HEK293 (cell line): ENCODE measurements at regions not wholly inside any gene's neighbourhood (a gene's known extent, or its start where the extent isn't known, plus 50 kb on each side); places are given as distances from the start of the nearest gene placed in this dataset.

Experiments used
- CTCF ChIA-PET: fragments of 350-600 bp; formaldehyde crosslinking; extraction: SDS; loops from one replicate; lab custom pipeline; 2021; ENCODE audit warnings: antibody characterized with exemption; lab: Yijun Ruan, JAX
- POLR2A ChIA-PET: fragments of 300-600 bp; formaldehyde crosslinking; extraction: SDS; loops from one replicate; lab custom pipeline; 2020; ENCODE audit warnings: antibody characterized with exemption, inconsistent platforms; lab: Yijun Ruan, JAX
- H3K27ac ChIP-seq: fragments of 200-500 bp; sonication (Bioruptor generic); 2 replicates; pipeline ENCODE4 v1.5.1; 2014; ENCODE audit warnings: low read depth, low read length, control low read depth, inconsistent platforms; ENCODE audit errors: extremely low read depth
- H3K36me3 ChIP-seq, 2 experiments: fragments of 200-500 bp in 1 of 2; sonication (Bioruptor generic) in 1 of 2; 1 replicate in 1 of 2; 2 replicates in 1 of 2; pipeline ENCODE4 v1.5.1; 2014 to 2017; ENCODE audit warnings: inconsistent platforms in 2 of 2, low read length in 2 of 2; ENCODE audit not compliant: control insufficient read depth in 2 of 2, insufficient read depth in 1 of 2
- H3K4me1 ChIP-seq: fragments of 200-500 bp; sonication (Bioruptor generic); 2 replicates; pipeline ENCODE4 v1.5.1; 2014; ENCODE audit warnings: mild to moderate bottlenecking, low read length, inconsistent platforms; ENCODE audit not compliant: control insufficient read depth, insufficient read depth
- H3K4me3 ChIP-seq: 2 replicates; pipeline ENCODE4 v1.5.1; 2011; ENCODE audit warnings: low read depth, mild to moderate bottlenecking, control low read depth, low read length, moderate library complexity
- H3K9me3 ChIP-seq: fragments of 200-500 bp; sonication (Bioruptor generic); 2 replicates; pipeline ENCODE4 v1.5.1; 2014; ENCODE audit warnings: low read depth, low read length, inconsistent platforms; ENCODE audit not compliant: control insufficient read depth, insufficient read depth
- GLI2 ChIP-seq: fragments of 450-650 bp; formaldehyde crosslinking; IDR thresholded peaks from 2 replicates; pipeline ENCODE4; 2017; ENCODE audit warnings: missing biosample characterization, missing genetic modification characterization, low read depth, borderline replicate concordance
- HOXD13 ChIP-seq: sonication (generic); formaldehyde crosslinking; IDR thresholded peaks from 2 replicates; pipeline ENCODE4 v1.8.0; 2022; ENCODE audit warnings: missing genetic modification reagents, borderline replicate concordance
- MZF1 ChIP-seq: fragments of 450-650 bp; formaldehyde crosslinking; IDR thresholded peaks from 2 replicates; pipeline ENCODE4 v1.5.1; 2017; ENCODE audit warnings: missing biosample characterization, missing genetic modification characterization, borderline replicate concordance
- REPIN1 ChIP-seq: fragments of 450-650 bp; formaldehyde crosslinking; IDR thresholded peaks from 2 replicates; pipeline ENCODE4 v1.5.1; 2017; ENCODE audit warnings: missing biosample characterization, missing genetic modification characterization, low read depth
- WT1 ChIP-seq: fragments of 450-650 bp; formaldehyde crosslinking; IDR thresholded peaks from 2 replicates; pipeline ENCODE4 v1.5.1; 2016; ENCODE audit warnings: missing biosample characterization, missing genetic modification characterization
- YY2 ChIP-seq: fragments of 450-650 bp; formaldehyde crosslinking; IDR thresholded peaks from 2 replicates; pipeline ENCODE4 v1.5.1; 2016; ENCODE audit warnings: missing biosample characterization, missing genetic modification characterization
- ZEB2 ChIP-seq: fragments of 450-650 bp; formaldehyde crosslinking; IDR thresholded peaks from 2 replicates; pipeline ENCODE4 v1.5.1; 2016; ENCODE audit warnings: missing biosample characterization, missing genetic modification characterization
- ZFP37 ChIP-seq: fragments of 450-650 bp; formaldehyde crosslinking; IDR thresholded peaks from 2 replicates; pipeline ENCODE4 v1.5.1; 2016; ENCODE audit warnings: missing biosample characterization, missing genetic modification characterization
- ZIC2 ChIP-seq: fragments of 450-650 bp; formaldehyde crosslinking; IDR thresholded peaks from 2 replicates; pipeline ENCODE4 v1.5.1; 2016; ENCODE audit warnings: missing biosample characterization, missing genetic modification characterization
- ZNF138 ChIP-seq: fragments of 450-650 bp; formaldehyde crosslinking; IDR thresholded peaks from 2 replicates; pipeline ENCODE4 v1.5.1; 2016; ENCODE audit warnings: missing biosample characterization, missing genetic modification characterization, borderline replicate concordance
- ZNF140 ChIP-seq: fragments of 450-650 bp; formaldehyde crosslinking; IDR thresholded peaks from 2 replicates; pipeline ENCODE4 v1.5.1; 2016; ENCODE audit warnings: missing biosample characterization, missing genetic modification characterization
- ZNF155 ChIP-seq: fragments of 450-650 bp; formaldehyde crosslinking; IDR thresholded peaks from 2 replicates; pipeline ENCODE4 v1.5.1; 2016; ENCODE audit warnings: missing biosample characterization, missing genetic modification characterization
- ZNF16 ChIP-seq: fragments of 450-650 bp; formaldehyde crosslinking; IDR thresholded peaks from 2 replicates; pipeline ENCODE4 v1.5.1; 2016; ENCODE audit warnings: low read depth, missing biosample characterization, missing genetic modification characterization
- ZNF169 ChIP-seq: fragments of 450-650 bp; formaldehyde crosslinking; IDR thresholded peaks from 2 replicates; pipeline ENCODE4 v1.5.1; 2016; ENCODE audit warnings: missing biosample characterization, missing genetic modification characterization
- ZNF223 ChIP-seq: fragments of 450-650 bp; formaldehyde crosslinking; IDR thresholded peaks from 2 replicates; pipeline ENCODE4 v1.5.1; 2016; ENCODE audit warnings: missing biosample characterization, missing genetic modification characterization
- ZNF354C ChIP-seq: fragments of 450-650 bp; formaldehyde crosslinking; IDR thresholded peaks from 2 replicates; pipeline ENCODE4 v1.5.1; 2016; ENCODE audit warnings: missing biosample characterization, missing genetic modification characterization, low read depth, borderline replicate concordance
- ZNF521 ChIP-seq: fragments of 450-650 bp; formaldehyde crosslinking; IDR thresholded peaks from 2 replicates; pipeline ENCODE4 v1.5.1; 2017; ENCODE audit warnings: missing biosample characterization, mild to moderate bottlenecking, missing genetic modification characterization
- ZNF548 ChIP-seq: fragments of 450-650 bp; formaldehyde crosslinking; IDR thresholded peaks from 2 replicates; pipeline ENCODE4 v1.5.1; 2016; ENCODE audit warnings: missing biosample characterization, missing genetic modification characterization
- ZNF558 ChIP-seq: fragments of 450-650 bp; formaldehyde crosslinking; IDR thresholded peaks from 2 replicates; pipeline ENCODE4 v1.5.1; 2016; ENCODE audit warnings: missing biosample characterization, missing genetic modification characterization
- ZNF701 ChIP-seq: fragments of 450-650 bp; formaldehyde crosslinking; IDR thresholded peaks from 2 replicates; pipeline ENCODE4 v1.5.1; 2016; ENCODE audit warnings: missing biosample characterization, missing genetic modification characterization
- TF ChIP-seq, protein P1 (sequence below): fragments of 450-650 bp; formaldehyde crosslinking; IDR thresholded peaks from 2 replicates; pipeline ENCODE4 v1.5.1; 2016; ENCODE audit warnings: missing biosample characterization, missing genetic modification characterization, borderline replicate concordance
- TF ChIP-seq, protein P2 (sequence below): fragments of 450-650 bp; formaldehyde crosslinking; IDR thresholded peaks from 2 replicates; pipeline ENCODE4 v1.5.1; 2016; ENCODE audit warnings: missing biosample characterization, missing genetic modification characterization
- TF ChIP-seq, protein P3 (sequence below): fragments of 450-650 bp; formaldehyde crosslinking; IDR thresholded peaks from 2 replicates; pipeline ENCODE4 v1.5.1; 2016; ENCODE audit warnings: missing biosample characterization, missing genetic modification characterization
- TF ChIP-seq, protein P4 (sequence below): fragments of 450-650 bp; formaldehyde crosslinking; IDR thresholded peaks from 2 replicates; pipeline ENCODE4 v1.5.1; 2016; ENCODE audit warnings: missing biosample characterization, missing genetic modification characterization, borderline replicate concordance
- TF ChIP-seq, protein P5 (sequence below): fragments of 450-650 bp; formaldehyde crosslinking; IDR thresholded peaks from 2 replicates; pipeline ENCODE4 v1.5.1; 2017; ENCODE audit warnings: missing biosample characterization, missing genetic modification characterization

DNA sequence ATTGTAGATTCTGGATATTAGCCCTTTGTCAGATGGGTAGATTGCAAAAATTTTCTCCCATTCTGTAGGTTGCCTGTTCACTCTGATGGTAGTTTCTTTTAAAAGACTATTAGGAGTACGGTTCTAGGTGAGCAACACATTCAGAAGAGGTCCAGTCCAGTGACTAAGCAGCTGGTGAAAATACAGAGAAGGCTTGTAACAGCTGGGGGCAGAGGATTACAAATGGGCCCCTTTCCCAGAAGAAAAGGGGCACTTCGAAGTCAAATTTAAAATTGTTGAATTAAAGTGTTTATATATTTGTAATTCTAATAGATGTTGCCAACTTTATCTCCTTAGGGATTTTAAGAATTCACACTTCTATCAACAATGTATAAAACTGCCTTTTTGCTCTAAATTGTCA lies 720.5 kb downstream of the TLE4 start:
- TF ChIP-seq YY2 (tag by site-specific recombination) (no peak), ZNF16 (tag by site-specific recombination) (no peak), REPIN1 (tag by site-specific recombination) (no peak), ZNF521 (tag by site-specific recombination) (no peak), ZFP37 (tag by site-specific recombination) (no peak), ZNF138 (no peak), ZNF140 (tag by site-specific recombination) (no peak), GLI2 (no peak)
- TF ChIP-seq, protein P1, sequence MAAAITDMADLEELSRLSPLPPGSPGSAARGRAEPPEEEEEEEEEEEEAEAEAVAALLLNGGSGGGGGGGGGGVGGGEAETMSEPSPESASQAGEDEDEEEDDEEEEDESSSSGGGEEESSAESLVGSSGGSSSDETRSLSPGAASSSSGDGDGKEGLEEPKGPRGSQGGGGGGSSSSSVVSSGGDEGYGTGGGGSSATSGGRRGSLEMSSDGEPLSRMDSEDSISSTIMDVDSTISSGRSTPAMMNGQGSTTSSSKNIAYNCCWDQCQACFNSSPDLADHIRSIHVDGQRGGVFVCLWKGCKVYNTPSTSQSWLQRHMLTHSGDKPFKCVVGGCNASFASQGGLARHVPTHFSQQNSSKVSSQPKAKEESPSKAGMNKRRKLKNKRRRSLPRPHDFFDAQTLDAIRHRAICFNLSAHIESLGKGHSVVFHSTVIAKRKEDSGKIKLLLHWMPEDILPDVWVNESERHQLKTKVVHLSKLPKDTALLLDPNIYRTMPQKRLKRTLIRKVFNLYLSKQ (tag by site-specific recombination): no peak
- H3K4me1 ChIP-seq: no peaks in the 10 kb centered on the region
- ChIA-PET POLR2A (no interaction called here), CTCF (no interaction called here)
- no peaks in the 10 kb centered on the region for H3K36me3 ChIP-seq
- H3K9me3 ChIP-seq: no peaks in the 10 kb centered on the region
- no peak overlapping the region for H3K27ac ChIP-seq
- H3K4me3 ChIP-seq: no peak overlapping the region

DNA sequence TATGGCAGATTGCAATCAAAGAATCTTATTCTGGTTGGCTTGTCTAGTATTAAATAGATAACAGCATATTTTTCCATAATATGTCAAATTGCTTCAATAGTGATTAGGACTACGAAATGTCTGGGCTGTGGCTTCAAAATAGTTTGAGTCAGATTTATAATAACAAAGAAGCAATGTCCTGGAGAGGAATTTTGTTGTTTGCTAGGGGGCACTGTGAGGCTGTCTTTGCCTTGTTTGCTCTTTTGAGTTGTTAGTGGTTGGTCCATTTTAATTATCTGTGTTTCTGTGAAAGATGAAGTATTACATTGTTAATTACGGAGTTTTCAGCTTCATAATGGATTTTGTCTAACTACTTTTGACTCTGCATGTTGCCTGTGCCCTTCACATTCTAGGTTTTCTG lies 713.6 kb downstream of the TLE4 start:
- ChIA-PET POLR2A (no interaction called here), CTCF (interaction anchor here (0.6 to 1.0 kb wide), 6 partner anchors 9 to 884 kb away, joined by 3 to 5 read pairs (median 3); no protein-coding TSS in a partner anchor)
- TF ChIP-seq ZNF155 (tag by site-specific recombination): no peak
- TF ChIP-seq, protein P2, sequence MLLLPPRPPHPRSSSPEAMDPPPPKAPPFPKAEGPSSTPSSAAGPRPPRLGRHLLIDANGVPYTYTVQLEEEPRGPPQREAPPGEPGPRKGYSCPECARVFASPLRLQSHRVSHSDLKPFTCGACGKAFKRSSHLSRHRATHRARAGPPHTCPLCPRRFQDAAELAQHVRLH (tag by site-specific recombination): no peak
- H3K9me3 ChIP-seq: no peaks in the 10 kb centered on the region
- H3K4me3 ChIP-seq: no peak overlapping the region
- no peaks in the 10 kb centered on the region for H3K36me3 ChIP-seq
- no peaks in the 10 kb centered on the region for H3K4me1 ChIP-seq
- no peak overlapping the region for H3K27ac ChIP-seq

DNA sequence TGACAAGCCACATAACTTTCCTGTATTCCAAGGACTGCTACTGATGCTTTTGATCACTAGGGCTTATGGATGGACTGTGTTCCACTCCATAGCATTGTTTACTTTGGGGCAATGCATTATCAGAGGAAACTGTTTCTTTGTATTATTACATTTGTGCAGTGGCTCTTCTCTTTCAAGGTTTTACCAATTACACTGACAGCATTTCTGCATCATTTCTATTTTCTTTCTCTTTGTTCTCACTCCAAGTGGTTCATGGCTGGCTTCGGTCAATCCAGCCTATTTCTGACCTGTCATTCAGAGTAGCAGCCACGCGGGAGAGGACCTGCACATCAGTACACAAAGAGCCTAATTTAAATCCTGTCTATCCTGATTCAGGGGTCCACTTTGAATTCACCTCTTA lies 711.0 kb downstream of the TLE4 start:
- ChIA-PET CTCF (interaction anchor here (0.6 to 0.9 kb wide), 2 partner anchors 13 to 415 kb away, joined by 3 to 4 read pairs; no protein-coding TSS in a partner anchor), POLR2A (no interaction called here)
- H3K36me3 ChIP-seq: no peaks in the 10 kb centered on the region
- H3K9me3 ChIP-seq: no peaks in the 10 kb centered on the region
- no peaks in the 10 kb centered on the region for H3K4me1 ChIP-seq
- no peak overlapping the region for H3K27ac ChIP-seq
- no peak overlapping the region for H3K4me3 ChIP-seq
- TF ChIP-seq, protein P3, sequence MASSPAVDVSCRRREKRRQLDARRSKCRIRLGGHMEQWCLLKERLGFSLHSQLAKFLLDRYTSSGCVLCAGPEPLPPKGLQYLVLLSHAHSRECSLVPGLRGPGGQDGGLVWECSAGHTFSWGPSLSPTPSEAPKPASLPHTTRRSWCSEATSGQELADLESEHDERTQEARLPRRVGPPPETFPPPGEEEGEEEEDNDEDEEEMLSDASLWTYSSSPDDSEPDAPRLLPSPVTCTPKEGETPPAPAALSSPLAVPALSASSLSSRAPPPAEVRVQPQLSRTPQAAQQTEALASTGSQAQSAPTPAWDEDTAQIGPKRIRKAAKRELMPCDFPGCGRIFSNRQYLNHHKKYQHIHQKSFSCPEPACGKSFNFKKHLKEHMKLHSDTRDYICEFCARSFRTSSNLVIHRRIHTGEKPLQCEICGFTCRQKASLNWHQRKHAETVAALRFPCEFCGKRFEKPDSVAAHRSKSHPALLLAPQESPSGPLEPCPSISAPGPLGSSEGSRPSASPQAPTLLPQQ (tag by site-specific recombination): no peak
- no peak for TF ChIP-seq ZNF701 (tag by site-specific recombination)
- TF ChIP-seq ZNF558 (tag by site-specific recombination): no peak
- TF ChIP-seq ZEB2 (tag by site-specific recombination): no peak
- TF ChIP-seq, protein P4, sequence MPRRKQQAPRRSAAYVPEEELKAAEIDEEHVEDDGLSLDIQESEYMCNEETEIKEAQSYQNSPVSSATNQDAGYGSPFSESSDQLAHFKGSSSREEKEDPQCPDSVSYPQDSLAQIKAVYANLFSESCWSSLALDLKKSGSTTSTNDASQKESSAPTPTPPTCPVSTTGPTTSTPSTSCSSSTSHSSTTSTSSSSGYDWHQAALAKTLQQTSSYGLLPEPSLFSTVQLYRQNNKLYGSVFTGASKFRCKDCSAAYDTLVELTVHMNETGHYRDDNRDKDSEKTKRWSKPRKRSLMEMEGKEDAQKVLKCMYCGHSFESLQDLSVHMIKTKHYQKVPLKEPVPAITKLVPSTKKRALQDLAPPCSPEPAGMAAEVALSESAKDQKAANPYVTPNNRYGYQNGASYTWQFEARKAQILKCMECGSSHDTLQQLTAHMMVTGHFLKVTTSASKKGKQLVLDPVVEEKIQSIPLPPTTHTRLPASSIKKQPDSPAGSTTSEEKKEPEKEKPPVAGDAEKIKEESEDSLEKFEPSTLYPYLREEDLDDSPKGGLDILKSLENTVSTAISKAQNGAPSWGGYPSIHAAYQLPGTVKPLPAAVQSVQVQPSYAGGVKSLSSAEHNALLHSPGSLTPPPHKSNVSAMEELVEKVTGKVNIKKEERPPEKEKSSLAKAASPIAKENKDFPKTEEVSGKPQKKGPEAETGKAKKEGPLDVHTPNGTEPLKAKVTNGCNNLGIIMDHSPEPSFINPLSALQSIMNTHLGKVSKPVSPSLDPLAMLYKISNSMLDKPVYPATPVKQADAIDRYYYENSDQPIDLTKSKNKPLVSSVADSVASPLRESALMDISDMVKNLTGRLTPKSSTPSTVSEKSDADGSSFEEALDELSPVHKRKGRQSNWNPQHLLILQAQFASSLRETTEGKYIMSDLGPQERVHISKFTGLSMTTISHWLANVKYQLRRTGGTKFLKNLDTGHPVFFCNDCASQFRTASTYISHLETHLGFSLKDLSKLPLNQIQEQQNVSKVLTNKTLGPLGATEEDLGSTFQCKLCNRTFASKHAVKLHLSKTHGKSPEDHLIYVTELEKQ (tag by site-specific recombination): no peak
- no peak for TF ChIP-seq HOXD13 (CRISPR knock-in tag)
- TF ChIP-seq MZF1: no peak
- no peak for TF ChIP-seq ZNF169
- TF ChIP-seq ZNF223 (tag by site-specific recombination): no peak
- no peak for TF ChIP-seq ZNF548 (tag by site-specific recombination)
- TF ChIP-seq, protein P5, sequence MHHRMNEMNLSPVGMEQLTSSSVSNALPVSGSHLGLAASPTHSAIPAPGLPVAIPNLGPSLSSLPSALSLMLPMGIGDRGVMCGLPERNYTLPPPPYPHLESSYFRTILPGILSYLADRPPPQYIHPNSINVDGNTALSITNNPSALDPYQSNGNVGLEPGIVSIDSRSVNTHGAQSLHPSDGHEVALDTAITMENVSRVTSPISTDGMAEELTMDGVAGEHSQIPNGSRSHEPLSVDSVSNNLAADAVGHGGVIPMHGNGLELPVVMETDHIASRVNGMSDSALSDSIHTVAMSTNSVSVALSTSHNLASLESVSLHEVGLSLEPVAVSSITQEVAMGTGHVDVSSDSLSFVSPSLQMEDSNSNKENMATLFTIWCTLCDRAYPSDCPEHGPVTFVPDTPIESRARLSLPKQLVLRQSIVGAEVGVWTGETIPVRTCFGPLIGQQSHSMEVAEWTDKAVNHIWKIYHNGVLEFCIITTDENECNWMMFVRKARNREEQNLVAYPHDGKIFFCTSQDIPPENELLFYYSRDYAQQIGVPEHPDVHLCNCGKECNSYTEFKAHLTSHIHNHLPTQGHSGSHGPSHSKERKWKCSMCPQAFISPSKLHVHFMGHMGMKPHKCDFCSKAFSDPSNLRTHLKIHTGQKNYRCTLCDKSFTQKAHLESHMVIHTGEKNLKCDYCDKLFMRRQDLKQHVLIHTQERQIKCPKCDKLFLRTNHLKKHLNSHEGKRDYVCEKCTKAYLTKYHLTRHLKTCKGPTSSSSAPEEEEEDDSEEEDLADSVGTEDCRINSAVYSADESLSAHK (tag by site-specific recombination): no peak
- no peak for TF ChIP-seq ZIC2
- no peak for TF ChIP-seq ZNF354C
- no peak for TF ChIP-seq WT1 (tag by site-specific recombination)
